SK-N-SH (cell line): ENCODE measurements at regions not wholly inside any gene's neighbourhood (a gene's known extent, or its start where the extent isn't known, plus 50 kb on each side); places are given as distances from the start of the nearest gene placed in this dataset.

Experiments used
- CTCF ChIA-PET: fragments of 300-600, 350-600 bp; formaldehyde crosslinking; extraction: SDS; loops from one replicate; lab custom pipeline; 2021; lab: Yijun Ruan, JAX
- POLR2A ChIA-PET: fragments of 350-600 bp; sonication (Branson Sonifier 250); formaldehyde crosslinking; extraction: SDS; loops from one replicate; lab custom pipeline; 2020; ENCODE audit warnings: antibody characterized with exemption, inconsistent platforms; lab: Yijun Ruan, JAX
- DNase-seq: peaks from one replicate; pipeline ENCODE4 v3.0.0; 2012
- H2AFZ ChIP-seq: fragments of 200-600 bp; sonication (generic); 2 replicates; pipeline ENCODE4 v1.8.1; 2016; ENCODE audit warnings: antibody characterized with exemption, mild to moderate bottlenecking, low read depth
- H3F3A ChIP-seq: fragments of 200-600 bp; sonication (generic); replicated peaks from 2 replicates; pipeline ENCODE3; 2016; ENCODE audit warnings: antibody characterized with exemption, mild to moderate bottlenecking; ENCODE audit not compliant: insufficient read depth
- H3K27ac ChIP-seq, 2 experiments: fragments of 200-500 bp in 1 of 2; fragments of 200-600 bp in 1 of 2; sonication (Bioruptor generic) in 1 of 2; sonication (generic), shearing (Covaris generic) in 1 of 2; 2 replicates each; pipeline versions ENCODE4 v1.5.1 to v1.6.1; 2014 to 2016; ENCODE audit warnings: low read depth in 2 of 2, inconsistent platforms in 1 of 2, low read length in 1 of 2, mild to moderate bottlenecking in 1 of 2, mixed read lengths in 1 of 2
- H3K27me3 ChIP-seq: fragments of 200-600 bp; sonication (generic), shearing (Covaris generic); 2 replicates; pipeline ENCODE4 v1.6.1; 2016; ENCODE audit warnings: mixed run types; ENCODE audit not compliant: insufficient read depth
- H3K36me3 ChIP-seq, 2 experiments: fragments of 200-500 bp in 1 of 2; fragments of 200-600 bp in 1 of 2; sonication (Bioruptor generic) in 1 of 2; sonication (generic) in 1 of 2; replicated peaks in 1 of 2; 2 replicates each; pipeline versions ENCODE3 to v1.5.1; 2014 to 2016; ENCODE audit warnings: low read length in 1 of 2, mild to moderate bottlenecking in 1 of 2; ENCODE audit not compliant: insufficient read depth in 2 of 2, control insufficient read depth in 1 of 2
- H3K4me1 ChIP-seq, 2 experiments: fragments of 200-500 bp in 1 of 2; fragments of 200-600 bp in 1 of 2; sonication (Bioruptor generic) in 1 of 2; sonication (generic), shearing (Covaris generic) in 1 of 2; 2 replicates each; pipeline versions ENCODE4 v1.5.1 to v1.6.1; 2014 to 2016; ENCODE audit warnings: low read depth in 1 of 2, low read length in 1 of 2, mixed run types in 1 of 2; ENCODE audit not compliant: insufficient read depth in 2 of 2, control insufficient read depth in 1 of 2
- H3K4me2 ChIP-seq: fragments of 200-600 bp; sonication (generic), shearing (Covaris generic); 2 replicates; pipeline ENCODE4 v1.6.1; 2017; ENCODE audit warnings: mixed run types
- H3K4me3 ChIP-seq, 2 experiments: fragments of 200-500 bp in 1 of 2; fragments of 200-600 bp in 1 of 2; sonication (Bioruptor generic) in 1 of 2; sonication (generic), shearing (Covaris generic) in 1 of 2; 2 replicates each; pipeline versions ENCODE4 v1.5.1 to v1.8.1; 2014 to 2016; ENCODE audit warnings: low read depth in 2 of 2, inconsistent platforms in 1 of 2, low read length in 1 of 2, mild to moderate bottlenecking in 1 of 2, mixed read lengths in 1 of 2, moderate library complexity in 1 of 2
- H3K79me2 ChIP-seq: fragments of 200-600 bp; sonication (generic); 2 replicates; pipeline ENCODE4 v1.8.1; 2017; ENCODE audit warnings: mild to moderate bottlenecking; ENCODE audit not compliant: insufficient read depth
- H3K9ac ChIP-seq: fragments of 200-600 bp; sonication (generic); 2 replicates; pipeline ENCODE4 v1.6.1; 2017; ENCODE audit warnings: mixed run types
- H3K9me2 ChIP-seq: fragments of 200-600 bp; sonication (generic); 2 replicates; pipeline ENCODE4 v1.6.1; 2017; ENCODE audit warnings: mixed run types
- H3K9me3 ChIP-seq: fragments of 200-600 bp; sonication (generic); 2 replicates; pipeline ENCODE4 v1.6.1; 2017; ENCODE audit warnings: mixed run types, mild to moderate bottlenecking, moderate library complexity
- H4K20me1 ChIP-seq: fragments of 200-600 bp; sonication (generic); 2 replicates; pipeline ENCODE4 v1.6.1; 2017; ENCODE audit warnings: mild to moderate bottlenecking, mixed run types; ENCODE audit not compliant: insufficient read depth
- ELF1 ChIP-seq: IDR thresholded peaks from 2 replicates; pipeline ENCODE4 v1.4.0; 2012
- FOSL2 ChIP-seq: IDR thresholded peaks from 2 replicates; pipeline ENCODE4 v1.4.0; 2012; ENCODE audit warnings: low read depth, mild to moderate bottlenecking, moderate library complexity, borderline replicate concordance
- GABPA ChIP-seq: IDR thresholded peaks from 2 replicates; pipeline ENCODE4 v1.4.0; 2012; ENCODE audit warnings: low read depth, mild to moderate bottlenecking
- NFIC ChIP-seq: IDR thresholded peaks from 2 replicates; pipeline ENCODE4 v1.4.0; 2012; ENCODE audit warnings: borderline replicate concordance
- NRF1 ChIP-seq: IDR thresholded peaks from 2 replicates; pipeline ENCODE4 v1.6.1; 2012; ENCODE audit warnings: low read depth, mild to moderate bottlenecking, low read length
- POLR2AphosphoS5 ChIP-seq: IDR thresholded peaks from 2 replicates; pipeline ENCODE4 v1.6.1; 2012; ENCODE audit warnings: low read depth, low read length
- RAD21 ChIP-seq: IDR thresholded peaks from 2 replicates; pipeline ENCODE4 v1.6.1; 2012; ENCODE audit warnings: mild to moderate bottlenecking, low read length
- RFX5 ChIP-seq: IDR thresholded peaks from 2 replicates; pipeline ENCODE4 v1.6.1; 2012; ENCODE audit warnings: mild to moderate bottlenecking, improper control_type of control experiment, low read length
- SMC3 ChIP-seq: IDR thresholded peaks from 2 replicates; pipeline ENCODE4 v1.6.1; 2012; ENCODE audit warnings: low read depth, low read length, improper control_type of control experiment
- TAF1 ChIP-seq: IDR thresholded peaks from 2 replicates; pipeline ENCODE4 v1.6.1; 2012; ENCODE audit warnings: low read depth, mild to moderate bottlenecking, low read length, moderate library complexity, borderline replicate concordance
- TCF12 ChIP-seq: IDR thresholded peaks from 2 replicates; pipeline ENCODE4 v1.4.0; 2012
- TEAD4 ChIP-seq: IDR thresholded peaks from 2 replicates; pipeline ENCODE4 v1.4.0; 2012; ENCODE audit warnings: mild to moderate bottlenecking, borderline replicate concordance; ENCODE audit not compliant: insufficient read depth
- YY1 ChIP-seq: IDR thresholded peaks from 2 replicates; pipeline ENCODE4 v1.4.0; 2012; ENCODE audit warnings: low read depth, mild to moderate bottlenecking
- WGBS: methylation state at CpG from one replicate; pipeline ENCODE4 v1.1.6; 2017; ENCODE audit warnings: low lambda C conversion rate; 5-methylcytosine and 5-hydroxymethylcytosine counted together
- TF ChIP-seq, protein P1 (sequence below): IDR thresholded peaks from 2 replicates; pipeline ENCODE4; 2012
- TF ChIP-seq, protein P2 (sequence below): IDR thresholded peaks from 2 replicates; pipeline ENCODE4 v1.6.1; 2012; ENCODE audit warnings: mild to moderate bottlenecking, low read depth, low read length, moderate library complexity
- TF ChIP-seq, protein P3 (sequence below): IDR thresholded peaks from 2 replicates; pipeline ENCODE4 v1.4.0; 2012; ENCODE audit warnings: low read depth

DNA sequence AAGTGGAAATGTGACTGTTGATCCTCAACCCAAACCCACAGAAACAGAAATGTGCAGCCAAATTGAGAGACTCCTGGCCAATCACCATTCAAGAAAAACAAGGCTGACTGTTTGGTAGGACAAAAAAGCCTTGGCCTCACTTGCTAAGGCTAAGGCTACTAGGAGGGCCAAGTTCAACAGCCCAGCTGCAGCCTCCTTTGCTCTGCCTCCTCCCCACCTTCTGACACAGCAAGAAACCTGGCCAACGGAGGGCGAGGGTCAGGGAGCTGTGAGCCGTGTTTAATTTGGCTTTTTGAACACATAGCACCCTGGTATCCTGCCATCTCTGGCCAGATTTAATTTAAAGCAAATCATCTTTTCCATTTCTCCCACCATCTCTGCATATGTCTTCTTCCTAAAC is 165.8 kb upstream of the RAB4A start:
- no peak overlapping the region for H3K4me3 ChIP-seq
- no peaks in the 10 kb centered on the region for H3F3A ChIP-seq
- DNase-seq, result no peak
- H3K36me3 ChIP-seq, result no peaks in the 10 kb centered on the region
- 31% methylated on average over 2 of the region's 3 CpGs for WGBS
- CTCF ChIA-PET, result interaction anchor here (0.9 kb wide), 1 partner anchor 13 kb away, joined by 3 read pairs; no protein-coding TSS in a partner anchor
- no peak overlapping the region for H2AFZ ChIP-seq
- H3K9me2 ChIP-seq, result no peaks in the 10 kb centered on the region
- H3K27ac ChIP-seq, result no peak overlapping the region
- H3K9me3 ChIP-seq, result no peaks in the 10 kb centered on the region
- no peak overlapping the region for H3K9ac ChIP-seq
- H3K27me3 ChIP-seq, result no peaks in the 10 kb centered on the region
- POLR2A ChIA-PET, result no interaction called here
- no peaks in the 10 kb centered on the region for H3K79me2 ChIP-seq
- no peak overlapping the region for H3K4me2 ChIP-seq
- no peak for TF ChIP-seq GABPA
- TF ChIP-seq FOSL2, result no peak
- TF ChIP-seq POLR2AphosphoS5, result no peak
- TF ChIP-seq TAF1, result no peak
- TF ChIP-seq, all 33 proteins: peak for 0
- Histone ChIP-seq H4K20me1 (no peaks in the 10 kb centered on the region), H3K4me1 (peaks cover 0 to 17% of the 10 kb centered on the region in 2 experiments; a peak in 1 of 4 replicates)

DNA sequence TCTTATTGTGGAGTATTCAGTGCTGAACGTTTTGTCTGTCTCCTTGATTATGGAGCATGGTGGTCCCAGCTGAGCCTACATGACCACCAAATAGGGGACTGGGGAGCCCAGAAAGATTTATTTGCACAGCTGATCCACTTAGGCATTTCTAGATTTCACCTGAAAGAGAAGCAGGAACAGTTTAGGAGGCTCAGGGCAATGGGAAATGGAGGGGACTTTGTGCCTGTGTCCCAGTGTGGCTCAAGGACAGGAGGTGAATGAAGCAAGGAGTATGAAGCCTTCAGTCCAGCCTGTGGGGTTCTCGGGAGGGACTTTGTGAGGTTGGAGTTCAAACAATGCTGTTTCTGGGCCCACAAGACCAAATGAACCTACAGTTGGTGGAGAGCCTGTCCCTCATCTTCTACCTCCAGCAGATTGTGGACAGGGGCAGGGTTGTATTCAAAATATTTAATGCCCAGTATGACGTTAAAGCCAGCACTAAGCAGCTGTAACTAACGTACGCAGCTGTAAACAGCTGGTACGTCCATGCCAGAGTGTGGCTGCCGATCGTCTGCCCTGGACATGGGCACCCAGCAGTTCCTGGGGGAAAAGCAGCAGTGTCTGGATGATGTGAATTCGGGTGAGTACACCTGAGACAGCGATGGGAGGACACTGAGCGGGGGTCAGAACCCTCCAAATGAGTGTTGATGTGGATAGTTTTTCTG is 164.9 kb upstream of the RAB4A start:
- no peak overlapping the region for H3K27ac ChIP-seq
- peaks cover 0 to 18% of the 10 kb centered on the region in 2 experiments; a peak in 1 of 4 replicates for H3K4me1 ChIP-seq
- no peaks in the 10 kb centered on the region for H3K36me3 ChIP-seq
- no peaks in the 10 kb centered on the region for H3K9me3 ChIP-seq
- H4K20me1 ChIP-seq, result no peaks in the 10 kb centered on the region
- no peak overlapping the region for H3K4me2 ChIP-seq
- H3K9me2 ChIP-seq, result no peaks in the 10 kb centered on the region
- CTCF ChIA-PET, result interaction anchor here (0.5 kb wide), 1 partner anchor 441 kb away, joined by 3 read pairs; no protein-coding TSS in a partner anchor
- H3K9ac ChIP-seq, result no peak overlapping the region
- H3K4me3 ChIP-seq, result no peak overlapping the region
- no peaks in the 10 kb centered on the region for H3F3A ChIP-seq
- no peak for TF ChIP-seq SMC3
- no peak for TF ChIP-seq ELF1
- no peak for TF ChIP-seq RAD21
- TF ChIP-seq RFX5, result no peak
- no peak for TF ChIP-seq GABPA
- TF ChIP-seq TEAD4, result no peak
- TF ChIP-seq NFIC, result no peak
- TF ChIP-seq, protein P1, sequence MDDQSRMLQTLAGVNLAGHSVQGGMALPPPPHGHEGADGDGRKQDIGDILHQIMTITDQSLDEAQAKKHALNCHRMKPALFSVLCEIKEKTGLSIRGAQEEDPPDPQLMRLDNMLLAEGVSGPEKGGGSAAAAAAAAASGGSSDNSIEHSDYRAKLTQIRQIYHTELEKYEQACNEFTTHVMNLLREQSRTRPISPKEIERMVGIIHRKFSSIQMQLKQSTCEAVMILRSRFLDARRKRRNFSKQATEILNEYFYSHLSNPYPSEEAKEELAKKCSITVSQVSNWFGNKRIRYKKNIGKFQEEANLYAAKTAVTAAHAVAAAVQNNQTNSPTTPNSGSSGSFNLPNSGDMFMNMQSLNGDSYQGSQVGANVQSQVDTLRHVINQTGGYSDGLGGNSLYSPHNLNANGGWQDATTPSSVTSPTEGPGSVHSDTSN, result no peak
- TF ChIP-seq YY1, result no peak
- no peak for TF ChIP-seq TCF12
- TF ChIP-seq NRF1, result no peak
- no peak for TF ChIP-seq FOSL2
- TF ChIP-seq, protein P2, sequence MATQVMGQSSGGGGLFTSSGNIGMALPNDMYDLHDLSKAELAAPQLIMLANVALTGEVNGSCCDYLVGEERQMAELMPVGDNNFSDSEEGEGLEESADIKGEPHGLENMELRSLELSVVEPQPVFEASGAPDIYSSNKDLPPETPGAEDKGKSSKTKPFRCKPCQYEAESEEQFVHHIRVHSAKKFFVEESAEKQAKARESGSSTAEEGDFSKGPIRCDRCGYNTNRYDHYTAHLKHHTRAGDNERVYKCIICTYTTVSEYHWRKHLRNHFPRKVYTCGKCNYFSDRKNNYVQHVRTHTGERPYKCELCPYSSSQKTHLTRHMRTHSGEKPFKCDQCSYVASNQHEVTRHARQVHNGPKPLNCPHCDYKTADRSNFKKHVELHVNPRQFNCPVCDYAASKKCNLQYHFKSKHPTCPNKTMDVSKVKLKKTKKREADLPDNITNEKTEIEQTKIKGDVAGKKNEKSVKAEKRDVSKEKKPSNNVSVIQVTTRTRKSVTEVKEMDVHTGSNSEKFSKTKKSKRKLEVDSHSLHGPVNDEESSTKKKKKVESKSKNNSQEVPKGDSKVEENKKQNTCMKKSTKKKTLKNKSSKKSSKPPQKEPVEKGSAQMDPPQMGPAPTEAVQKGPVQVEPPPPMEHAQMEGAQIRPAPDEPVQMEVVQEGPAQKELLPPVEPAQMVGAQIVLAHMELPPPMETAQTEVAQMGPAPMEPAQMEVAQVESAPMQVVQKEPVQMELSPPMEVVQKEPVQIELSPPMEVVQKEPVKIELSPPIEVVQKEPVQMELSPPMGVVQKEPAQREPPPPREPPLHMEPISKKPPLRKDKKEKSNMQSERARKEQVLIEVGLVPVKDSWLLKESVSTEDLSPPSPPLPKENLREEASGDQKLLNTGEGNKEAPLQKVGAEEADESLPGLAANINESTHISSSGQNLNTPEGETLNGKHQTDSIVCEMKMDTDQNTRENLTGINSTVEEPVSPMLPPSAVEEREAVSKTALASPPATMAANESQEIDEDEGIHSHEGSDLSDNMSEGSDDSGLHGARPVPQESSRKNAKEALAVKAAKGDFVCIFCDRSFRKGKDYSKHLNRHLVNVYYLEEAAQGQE, result no peak
- TF ChIP-seq, protein P3, sequence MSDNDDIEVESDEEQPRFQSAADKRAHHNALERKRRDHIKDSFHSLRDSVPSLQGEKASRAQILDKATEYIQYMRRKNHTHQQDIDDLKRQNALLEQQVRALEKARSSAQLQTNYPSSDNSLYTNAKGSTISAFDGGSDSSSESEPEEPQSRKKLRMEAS, result no peak
- TF ChIP-seq, all 33 proteins: peak for 0
- POLR2A ChIA-PET, result no interaction called here
- H3K27me3 ChIP-seq, result no peaks in the 10 kb centered on the region
- H2AFZ ChIP-seq, result no peak overlapping the region
- 67% methylated on average over 10 of the region's 11 CpGs for WGBS
- no peaks in the 10 kb centered on the region for H3K79me2 ChIP-seq
- no peak for DNase-seq
